HG03139 (cell line): ENCODE measurements at regions not wholly inside any gene's neighbourhood (a gene's known extent, or its start where the extent isn't known, plus 50 kb on each side); places are given as distances from the start of the nearest gene placed in this dataset.

Experiments
- ATAC-seq: cut with Tn5 transposase; IDR thresholded peaks from one replicate; pipeline ENCODE4 v1.9.1; 2021; ENCODE audit not compliant: unreplicated experiment

- no peak for ATAC-seq
Measured at GRCh38 chr9:89986190-89986589, 381.4 kb downstream of the GADD45G start.

DNA sequence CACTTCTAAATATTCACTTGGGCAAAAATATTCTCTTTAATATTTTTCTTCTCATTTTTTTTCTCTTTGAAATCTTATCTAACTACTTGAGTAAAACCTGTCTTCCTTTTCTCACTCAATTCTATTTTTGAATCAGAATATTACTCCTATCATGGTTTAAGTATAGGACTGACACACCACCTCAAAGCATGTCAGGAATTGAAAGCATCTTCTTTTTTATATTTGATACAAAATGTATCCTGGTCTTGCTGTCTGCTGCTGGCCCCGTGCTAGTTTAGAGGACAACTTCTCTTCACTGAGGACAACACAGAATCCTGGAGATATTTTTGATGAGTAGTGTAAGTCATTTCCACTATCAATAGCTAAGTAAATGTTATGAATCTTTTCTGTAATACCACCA lies 383.6 kb downstream of the GADD45G start:
- no peak for ATAC-seq

DNA sequence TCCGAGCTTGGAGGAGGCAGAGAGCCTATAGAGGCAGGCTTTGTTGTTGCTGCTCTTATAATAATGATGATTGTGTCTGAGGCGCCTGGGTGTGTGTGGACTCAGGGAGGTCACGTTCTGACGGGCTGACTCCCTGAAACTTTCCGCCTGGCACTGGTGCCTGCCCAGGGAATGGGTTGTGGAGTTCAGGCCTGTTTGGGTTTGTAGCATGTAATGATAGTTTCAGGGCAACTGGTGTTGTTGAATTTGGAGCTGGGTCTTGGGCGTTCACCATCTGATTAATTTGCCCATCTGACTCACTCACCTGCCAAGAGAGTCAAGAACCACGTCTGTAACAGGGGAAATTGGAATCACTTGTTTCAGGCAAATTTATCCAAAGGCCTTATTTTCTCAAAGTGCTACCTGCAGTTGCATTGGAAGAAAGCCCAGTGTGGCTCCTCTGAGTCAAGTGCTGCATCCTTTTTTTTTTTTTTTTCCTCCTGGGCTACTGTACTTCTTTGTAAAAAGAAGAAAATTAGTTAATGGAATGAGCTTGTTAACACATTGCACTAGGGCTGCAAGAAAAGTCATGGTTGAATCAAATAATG lies 386.5 kb downstream of the GADD45G start:
- no peak for ATAC-seq

GRCh38 chr9:89992326-89993198 lies 387.8 kb downstream of the GADD45G start:
- ATAC-seq, result no peak

DNA sequence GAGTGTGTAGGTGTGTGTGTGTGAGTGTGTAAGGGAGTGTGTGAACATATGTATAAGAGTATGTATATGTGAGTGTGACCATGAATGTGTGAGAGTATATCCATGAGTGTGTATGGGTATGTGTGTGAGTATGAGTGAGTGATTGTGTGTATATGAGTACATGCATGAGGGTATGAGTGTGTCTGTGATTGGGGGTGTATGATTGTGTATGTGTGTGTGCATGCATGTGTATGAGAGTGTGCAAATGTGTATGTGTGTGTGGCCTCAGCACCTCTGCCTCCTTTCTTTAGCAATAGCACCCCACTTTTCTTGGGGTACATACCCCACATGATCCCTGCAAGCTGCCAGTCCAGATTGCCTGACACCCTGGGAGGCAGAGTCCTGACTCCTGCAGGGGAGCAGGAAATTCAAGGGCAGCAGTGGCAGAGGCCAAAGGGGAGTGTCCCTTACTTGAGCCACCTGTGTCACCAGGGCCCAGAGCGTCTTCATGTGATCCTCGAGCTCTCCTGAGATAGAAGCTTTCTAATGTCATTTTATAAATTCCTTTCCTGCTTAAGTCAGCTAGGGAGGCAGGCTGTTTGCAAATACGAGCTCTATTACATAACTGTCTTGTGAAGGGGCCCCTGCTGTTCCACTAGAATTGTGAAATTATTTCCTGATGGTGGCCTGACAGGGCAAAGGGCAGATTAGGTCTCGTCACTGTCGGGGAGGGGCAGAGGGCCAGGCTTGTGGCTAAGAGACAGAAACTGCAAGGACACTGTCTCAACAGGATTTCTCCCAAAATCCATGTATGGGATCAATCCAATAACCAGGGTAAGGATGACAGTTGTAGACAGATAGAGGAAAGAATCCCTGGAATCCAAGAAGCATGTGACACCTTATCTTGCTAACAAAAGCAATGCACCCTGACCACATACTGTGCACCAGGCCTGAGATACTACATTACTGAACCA lies 389.1 kb downstream of the GADD45G start:
- no peak for ATAC-seq

GRCh38 chr9:89994988-89995613 lies 390.3 kb downstream of the GADD45G start:
- no peak for ATAC-seq

- ATAC-seq, result no peak
Measured at GRCh38 chr9:89996116-89996515, 391.3 kb downstream of the GADD45G start.

GRCh38 chr9:89996773-89997172 lies 392.0 kb downstream of the GADD45G start:
- ATAC-seq, result no peak

DNA sequence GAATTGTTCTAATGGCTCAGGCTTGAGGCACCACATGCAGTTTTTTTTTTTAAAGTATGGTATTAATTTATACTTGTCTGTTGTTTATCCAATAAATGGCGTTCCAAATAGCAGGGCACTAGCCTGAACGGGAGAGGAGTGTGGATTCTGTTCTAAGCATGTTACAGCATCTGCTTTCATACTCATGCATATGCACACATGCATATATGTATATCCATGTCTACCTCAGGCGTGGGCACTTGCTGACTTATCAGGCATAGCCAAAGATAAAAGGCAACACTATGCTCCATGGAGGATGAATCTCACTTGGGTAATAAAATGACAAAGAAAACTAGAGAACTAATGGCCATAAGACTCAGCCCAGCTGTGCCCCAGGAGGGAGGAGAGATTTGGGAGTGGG lies 393.8 kb downstream of the GADD45G start:
- no peak for ATAC-seq

DNA sequence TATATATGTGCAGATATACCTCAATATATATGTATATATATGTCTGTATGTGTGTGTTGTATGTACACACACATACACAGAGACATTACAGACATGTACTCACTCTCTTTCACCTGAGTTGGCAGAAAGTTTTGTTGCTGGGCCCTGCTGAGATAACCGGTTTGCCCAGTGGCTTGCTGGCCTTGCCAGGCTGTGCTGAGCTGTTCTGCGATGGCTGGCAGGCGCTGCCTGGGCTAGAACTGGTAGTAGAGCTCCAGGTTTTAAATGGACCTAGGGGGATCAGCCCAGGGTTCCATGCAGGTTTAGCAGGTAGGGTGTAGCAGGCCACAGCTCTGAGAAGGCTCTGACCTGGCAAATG lies 394.3 kb downstream of the GADD45G start:
- ATAC-seq, result no peak

DNA sequence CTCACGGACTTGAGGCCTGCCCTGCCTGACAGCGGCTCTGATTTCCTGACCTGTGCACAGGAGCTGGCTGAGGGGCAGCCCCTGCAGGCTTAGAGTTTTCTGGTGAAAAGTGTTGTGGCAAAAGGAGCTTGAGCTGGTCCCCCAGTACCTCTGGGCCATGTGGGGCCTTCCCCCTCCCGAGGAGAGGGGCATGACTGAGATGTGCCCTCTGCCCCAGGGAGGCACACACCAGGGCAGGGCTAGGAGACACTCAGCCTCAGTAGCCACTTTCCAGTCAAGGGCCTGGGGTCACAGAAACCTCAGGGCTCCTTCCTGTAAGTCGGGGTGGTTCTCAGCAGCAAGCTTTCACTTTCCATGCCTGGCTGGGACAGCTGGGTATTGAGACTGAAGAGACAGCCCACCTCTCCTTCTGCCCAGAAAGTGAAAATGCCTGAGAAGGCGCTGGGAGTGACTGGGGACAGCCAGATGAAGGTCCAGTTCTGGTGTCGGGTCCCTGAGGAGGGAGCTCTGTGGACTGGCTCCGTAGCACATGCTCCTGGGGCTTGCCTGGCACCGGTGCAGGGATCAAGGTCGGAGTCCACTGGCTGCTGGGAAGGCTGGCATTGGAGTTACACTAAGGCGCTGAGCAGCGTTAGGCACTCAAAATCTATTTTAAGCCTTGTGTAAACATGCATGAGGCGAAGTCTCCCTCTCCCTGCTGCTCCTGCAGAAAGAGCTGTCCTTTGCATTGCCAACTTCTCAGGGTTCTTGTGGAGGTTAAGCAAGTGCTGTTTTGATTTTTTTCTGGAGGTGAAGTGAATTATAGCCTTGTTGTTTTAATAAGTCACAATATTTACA lies 394.9 kb downstream of the GADD45G start:
- peak; percentile 96 for ATAC-seq

GRCh38 chr9:90000925-90001324 lies 396.1 kb downstream of the GADD45G start:
- ATAC-seq, result no peak

DNA sequence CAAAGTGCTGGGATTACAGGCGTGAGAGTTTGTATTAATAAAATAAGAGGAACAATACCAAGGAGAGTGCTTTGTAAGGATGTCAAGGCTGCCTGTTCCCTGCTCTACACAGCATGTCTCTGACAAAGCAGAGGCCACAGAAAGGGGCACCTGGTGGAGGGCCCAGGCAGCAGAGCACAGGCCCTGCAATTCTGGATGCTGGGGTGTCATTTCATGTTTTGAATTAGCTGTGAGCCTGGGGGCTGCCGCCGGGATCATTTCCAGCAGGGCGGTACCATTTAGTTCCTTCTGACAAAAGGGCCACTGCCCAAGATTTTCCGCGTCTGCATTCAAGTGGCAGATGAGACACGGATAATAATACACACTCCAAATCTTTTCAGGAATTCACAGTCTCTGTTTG lies 396.9 kb downstream of the GADD45G start:
- no peak for ATAC-seq

DNA sequence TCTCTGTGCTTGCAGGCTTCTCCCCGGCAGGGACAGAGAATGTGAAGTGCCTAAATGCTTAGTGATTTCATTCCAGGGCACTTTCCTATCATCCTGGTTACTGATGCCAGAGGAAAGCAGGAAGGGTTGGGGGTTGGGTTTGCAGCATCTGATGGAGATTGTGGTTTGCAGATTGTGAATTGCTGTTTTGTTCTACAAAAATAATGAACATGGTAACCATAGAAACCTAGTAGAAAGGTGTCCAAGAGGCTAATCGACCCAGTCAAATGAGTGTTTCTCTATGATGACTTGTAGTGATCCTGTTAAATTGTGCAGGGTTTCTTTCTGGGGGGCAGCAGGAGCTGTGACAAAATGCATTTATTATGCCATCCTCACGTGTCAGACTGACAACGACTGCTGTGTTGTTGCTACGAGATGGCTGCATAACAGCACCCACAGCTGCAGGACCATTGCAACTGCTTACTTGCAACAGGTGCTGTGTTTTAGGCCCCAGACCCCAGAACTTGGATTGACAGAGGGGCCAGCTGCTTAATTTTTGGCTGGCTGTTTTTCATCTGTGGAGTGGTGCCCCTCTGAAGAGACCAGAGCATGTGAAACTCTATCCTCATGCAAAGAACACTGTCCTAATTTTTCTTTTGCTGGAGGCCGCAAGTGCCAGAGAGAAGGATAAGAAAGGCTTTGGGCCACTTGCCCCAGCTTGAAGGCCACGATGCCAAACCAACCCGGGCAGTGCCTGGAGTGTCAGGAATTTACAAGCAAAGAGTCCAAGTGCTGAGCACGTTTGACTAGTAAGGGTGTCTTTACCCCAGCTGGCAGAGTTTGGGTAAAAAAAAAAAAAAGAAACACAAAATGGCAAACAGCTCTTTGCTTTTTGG lies 397.8 kb downstream of the GADD45G start:
- no peak for ATAC-seq

- no peak for ATAC-seq
Measured at GRCh38 chr9:90005388-90005787, 400.6 kb downstream of the GADD45G start.

- ATAC-seq, result no peak
Measured at GRCh38 chr9:90007516-90008440, 403.0 kb downstream of the GADD45G start.

DNA sequence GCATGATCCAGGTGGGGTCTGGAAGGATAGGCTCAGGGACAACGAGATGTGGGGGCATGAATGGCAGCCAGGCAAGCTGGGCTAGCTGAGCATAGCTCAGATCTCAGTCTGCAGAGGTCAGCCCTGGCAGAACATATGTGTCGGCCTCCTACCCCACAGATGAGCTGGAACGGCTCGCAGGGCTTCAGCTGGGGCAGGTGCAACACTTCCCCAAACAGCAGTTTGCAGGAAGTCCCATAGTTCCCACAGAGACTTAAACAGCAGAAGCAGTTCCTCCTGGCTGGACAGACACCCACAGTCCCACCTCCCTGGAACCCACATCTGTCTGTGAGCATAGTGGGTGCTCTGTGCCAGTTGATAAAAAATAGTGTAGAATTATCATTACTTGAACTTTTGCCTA lies 404.6 kb downstream of the GADD45G start:
- ATAC-seq, result no peak

DNA sequence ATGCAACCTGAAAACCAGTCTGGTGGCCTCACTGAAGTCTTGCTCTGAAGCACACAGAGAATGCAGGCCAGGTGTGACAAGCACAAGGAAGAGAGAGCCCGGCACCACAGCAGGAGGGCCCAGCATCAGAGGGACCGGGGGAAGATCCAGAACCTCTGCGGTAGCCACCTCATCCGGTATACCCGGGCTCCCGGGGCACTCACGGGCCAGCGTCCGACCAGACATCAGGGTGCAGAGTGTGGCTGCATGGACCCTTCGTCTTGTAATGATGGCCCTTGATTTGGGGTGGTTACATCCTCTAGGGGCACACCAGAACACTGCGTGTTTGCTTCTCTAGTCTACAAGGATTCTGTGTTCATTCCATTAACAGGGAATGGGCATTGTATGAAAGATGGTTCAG lies 406.0 kb downstream of the GADD45G start:
- no peak for ATAC-seq
